Left renal pelvis (tissue), 4 donors: ENCODE measurements at regions not wholly inside any gene's neighbourhood (a gene's known extent, or its start where the extent isn't known, plus 50 kb on each side); places are given as distances from the start of the nearest gene placed in this dataset.

Experiments used
- DNase-seq, 4 donors: peaks; one replicate each; pipeline ENCODE4 v3.0.0-alpha.2; 2013; ENCODE audit warnings: low read depth in 4 of 4, low spot score in 3 of 4

DNA sequence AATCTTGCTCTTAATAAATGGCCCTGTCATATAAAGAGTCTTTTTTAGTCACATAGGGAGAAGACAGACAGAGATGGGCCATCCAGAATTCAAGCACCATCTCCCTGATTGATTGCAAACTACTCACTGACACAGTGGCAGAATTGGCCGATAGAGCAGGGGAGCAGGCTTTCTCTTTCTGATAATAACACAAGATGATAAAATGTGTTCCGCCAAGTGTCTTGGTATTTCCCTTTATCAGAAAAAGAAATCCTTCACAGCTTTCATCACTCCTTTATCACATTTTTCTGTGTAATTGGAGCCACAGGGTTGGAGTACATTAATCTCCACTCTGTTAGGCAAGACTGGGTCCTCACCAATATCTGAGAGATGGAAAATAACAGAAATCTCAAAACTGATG lies 406.0 kb downstream of the TMEM135 start:
- DNase-seq = no peak

GRCh38 chr11:87440076-87440770 lies 402.5 kb downstream of the TMEM135 start:
- DNase-seq = no peak

- no peak for DNase-seq
Measured at GRCh38 chr11:87438416-87438815, 400.7 kb downstream of the TMEM135 start.

GRCh38 chr11:87437844-87438223 lies 400.1 kb downstream of the TMEM135 start:
- no peak for DNase-seq

- DNase-seq = no peak
Measured at GRCh38 chr11:87437133-87437843, 399.6 kb downstream of the TMEM135 start.

- DNase-seq = no peak
Measured at GRCh38 chr11:87432022-87432421, 394.3 kb downstream of the TMEM135 start.

DNA sequence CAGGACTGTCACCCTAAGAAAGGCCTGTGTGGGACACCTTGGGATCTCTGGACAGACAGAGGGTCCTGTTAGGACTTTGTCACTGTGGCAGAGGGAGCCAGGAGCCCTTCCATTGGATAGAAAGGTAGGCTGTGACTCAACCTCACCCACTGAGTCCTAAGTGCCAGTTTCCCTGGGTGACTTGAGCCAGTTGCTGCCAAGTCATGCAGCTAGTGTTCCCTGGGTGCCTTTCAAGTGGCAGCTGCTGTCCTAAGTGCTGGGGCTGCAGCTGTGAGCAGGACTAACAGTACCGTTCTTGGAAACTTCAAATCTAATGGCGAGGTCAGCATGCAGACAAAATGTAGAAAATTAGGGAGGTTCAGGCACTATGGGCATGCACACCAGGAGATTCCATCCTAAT lies 393.7 kb downstream of the TMEM135 start:
- no peak for DNase-seq

DNA sequence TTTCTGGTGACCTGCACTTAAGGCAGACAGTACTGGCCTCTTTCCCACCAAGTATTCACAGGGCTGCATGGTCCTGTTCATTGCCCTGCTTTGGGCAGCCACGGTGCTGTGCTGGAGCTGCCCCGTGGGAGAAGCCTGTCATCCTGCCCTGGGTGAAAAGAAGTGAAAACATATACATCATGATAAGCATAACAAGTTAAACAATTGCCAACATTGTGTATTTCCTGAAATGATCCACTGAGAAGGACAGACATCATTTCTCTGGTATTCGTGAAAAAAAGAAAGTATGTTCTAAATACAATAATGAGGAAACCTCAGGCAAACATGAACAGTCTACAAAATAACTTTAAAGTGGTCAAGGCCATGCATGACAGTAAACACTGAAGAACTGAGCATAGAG lies 393.1 kb downstream of the TMEM135 start:
- no peak for DNase-seq

DNA sequence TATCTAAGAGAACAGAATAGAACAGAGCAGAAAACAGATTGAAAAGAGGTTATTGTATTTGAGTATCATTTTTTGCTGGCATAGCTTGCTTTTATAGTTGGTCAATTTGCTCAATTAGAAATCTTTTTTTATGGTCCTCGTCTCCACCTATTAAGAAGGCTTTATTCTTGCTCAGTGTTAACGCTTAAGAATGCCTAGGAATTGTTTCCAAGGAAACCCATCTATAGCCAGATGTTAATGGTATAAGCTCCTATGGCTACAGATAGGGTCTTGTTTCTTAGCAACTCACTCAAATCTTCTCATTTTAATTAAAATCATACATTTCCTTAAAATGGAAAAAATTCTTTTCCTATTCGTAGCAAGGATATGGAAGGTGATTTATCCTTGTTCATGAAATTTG lies 392.3 kb downstream of the TMEM135 start:
- DNase-seq = no peak

GRCh38 chr11:87428266-87428665 lies 390.5 kb downstream of the TMEM135 start:
- no peak for DNase-seq

GRCh38 chr11:87425943-87426342 lies 388.2 kb downstream of the TMEM135 start:
- no peak for DNase-seq

- DNase-seq = no peak
Measured at GRCh38 chr11:87425391-87425790, 387.7 kb downstream of the TMEM135 start.

DNA sequence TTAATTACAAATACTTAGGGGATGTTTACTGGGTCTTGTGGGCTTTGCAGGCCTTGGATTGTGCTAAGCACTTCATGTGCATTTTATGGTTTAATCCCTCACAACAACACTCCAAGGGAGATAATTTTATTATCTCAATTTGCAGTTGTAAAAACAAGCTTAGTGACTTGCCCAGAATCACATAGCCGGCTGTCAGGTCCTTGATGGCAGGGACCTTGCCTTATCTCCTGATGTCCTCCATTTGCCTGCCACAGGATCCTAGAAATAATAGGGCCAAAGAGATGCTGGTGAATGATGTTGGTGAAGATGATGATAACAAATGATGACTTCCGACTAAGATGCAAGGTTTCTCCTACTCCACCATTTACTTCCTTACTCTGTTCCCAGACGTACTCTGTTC lies 385.4 kb downstream of the TMEM135 start:
- no peak for DNase-seq

- no peak for DNase-seq
Measured at GRCh38 chr11:87422566-87422965, 384.8 kb downstream of the TMEM135 start.

GRCh38 chr11:87421422-87421821 lies 383.7 kb downstream of the TMEM135 start:
- peak; percentile 52 to 60 (median 54) for DNase-seq

- DNase-seq = no peak
Measured at GRCh38 chr11:87417951-87418350, 380.2 kb downstream of the TMEM135 start.

DNA sequence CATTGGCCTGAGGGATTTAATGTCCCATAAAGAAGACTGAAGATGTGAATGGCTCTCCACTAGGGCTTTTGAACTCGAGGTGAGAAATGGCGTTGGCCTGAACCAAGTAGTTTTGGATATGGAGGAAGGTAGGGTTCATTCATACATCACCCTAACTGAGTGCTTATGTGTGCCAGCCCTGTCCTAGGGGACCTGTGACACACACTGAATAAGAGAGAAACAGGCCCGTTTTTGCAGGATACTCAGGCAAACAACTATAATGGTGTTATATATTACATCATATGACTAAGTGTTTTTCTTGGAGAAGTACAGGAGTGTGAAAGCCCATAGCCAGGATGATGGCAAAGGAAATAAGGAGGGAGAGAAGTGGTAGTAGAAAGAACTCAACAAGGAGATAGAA lies 368.1 kb downstream of the TMEM135 start:
- DNase-seq = no peak

DNA sequence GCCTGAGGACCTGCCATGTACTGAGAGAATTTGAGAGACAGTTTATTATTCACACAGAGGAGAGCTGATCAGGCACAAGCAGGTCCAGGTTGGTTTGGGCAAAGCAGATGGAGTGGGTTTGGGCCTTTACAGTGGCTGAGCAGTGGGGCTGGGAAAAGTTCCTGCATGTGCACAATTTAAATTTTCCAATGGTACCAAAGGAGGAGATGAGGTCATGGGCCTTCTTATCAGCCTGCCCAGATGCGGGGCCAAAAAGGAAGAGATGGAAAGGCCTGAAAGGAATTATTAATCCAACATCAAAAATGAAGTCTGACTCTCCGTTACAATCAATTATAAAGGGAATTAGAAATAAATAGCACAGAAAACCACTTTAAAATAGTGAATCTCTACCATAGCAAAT lies 367.6 kb downstream of the TMEM135 start:
- DNase-seq = no peak

- DNase-seq = no peak
Measured at GRCh38 chr11:87401653-87402052, 363.9 kb downstream of the TMEM135 start.

DNA sequence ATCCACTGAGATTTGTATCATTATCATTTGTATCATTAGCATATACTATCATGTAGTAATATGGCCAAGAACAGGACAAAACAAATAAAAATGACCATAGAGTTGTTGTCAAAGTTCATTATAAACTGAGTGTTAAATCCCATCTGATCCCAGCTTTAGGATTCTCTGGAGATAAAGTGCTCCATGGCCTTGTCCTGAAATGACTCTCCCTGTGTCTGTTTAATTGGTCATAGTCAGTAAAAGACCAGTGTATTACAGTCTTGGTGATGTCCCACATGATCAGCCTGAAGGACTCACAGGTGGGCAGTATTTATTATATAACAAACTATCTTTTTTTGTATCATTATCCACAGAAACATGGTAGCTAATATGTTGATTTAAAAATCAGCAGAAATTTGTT lies 361.6 kb downstream of the TMEM135 start:
- DNase-seq = no peak

- DNase-seq = no peak
Measured at GRCh38 chr11:87398931-87399330, 361.2 kb downstream of the TMEM135 start.
